SK-N-SH (cell line): ENCODE measurements at regions not wholly inside any gene's neighbourhood (a gene's known extent, or its start where the extent isn't known, plus 50 kb on each side); places are given as distances from the start of the nearest gene placed in this dataset.

Experiments used
- CTCF ChIA-PET: fragments of 300-600, 350-600 bp; formaldehyde crosslinking; extraction: SDS; loops from one replicate; lab custom pipeline; 2021; lab: Yijun Ruan, JAX
- POLR2A ChIA-PET: fragments of 350-600 bp; sonication (Branson Sonifier 250); formaldehyde crosslinking; extraction: SDS; loops from one replicate; lab custom pipeline; 2020; ENCODE audit warnings: antibody characterized with exemption, inconsistent platforms; lab: Yijun Ruan, JAX
- DNase-seq: peaks from one replicate; pipeline ENCODE4 v3.0.0; 2012
- H2AFZ ChIP-seq: fragments of 200-600 bp; sonication (generic); 2 replicates; pipeline ENCODE4 v1.8.1; 2016; ENCODE audit warnings: antibody characterized with exemption, mild to moderate bottlenecking, low read depth
- H3F3A ChIP-seq: fragments of 200-600 bp; sonication (generic); replicated peaks from 2 replicates; pipeline ENCODE3; 2016; ENCODE audit warnings: antibody characterized with exemption, mild to moderate bottlenecking; ENCODE audit not compliant: insufficient read depth
- H3K27ac ChIP-seq, 2 experiments: fragments of 200-500 bp in 1 of 2; fragments of 200-600 bp in 1 of 2; sonication (Bioruptor generic) in 1 of 2; sonication (generic), shearing (Covaris generic) in 1 of 2; 2 replicates each; pipeline versions ENCODE4 v1.5.1 to v1.6.1; 2014 to 2016; ENCODE audit warnings: low read depth in 2 of 2, inconsistent platforms in 1 of 2, low read length in 1 of 2, mild to moderate bottlenecking in 1 of 2, mixed read lengths in 1 of 2
- H3K27me3 ChIP-seq: fragments of 200-600 bp; sonication (generic), shearing (Covaris generic); 2 replicates; pipeline ENCODE4 v1.6.1; 2016; ENCODE audit warnings: mixed run types; ENCODE audit not compliant: insufficient read depth
- H3K36me3 ChIP-seq, 2 experiments: fragments of 200-500 bp in 1 of 2; fragments of 200-600 bp in 1 of 2; sonication (Bioruptor generic) in 1 of 2; sonication (generic) in 1 of 2; replicated peaks in 1 of 2; 2 replicates each; pipeline versions ENCODE3 to v1.5.1; 2014 to 2016; ENCODE audit warnings: low read length in 1 of 2, mild to moderate bottlenecking in 1 of 2; ENCODE audit not compliant: insufficient read depth in 2 of 2, control insufficient read depth in 1 of 2
- H3K4me1 ChIP-seq, 2 experiments: fragments of 200-500 bp in 1 of 2; fragments of 200-600 bp in 1 of 2; sonication (Bioruptor generic) in 1 of 2; sonication (generic), shearing (Covaris generic) in 1 of 2; 2 replicates each; pipeline versions ENCODE4 v1.5.1 to v1.6.1; 2014 to 2016; ENCODE audit warnings: low read depth in 1 of 2, low read length in 1 of 2, mixed run types in 1 of 2; ENCODE audit not compliant: insufficient read depth in 2 of 2, control insufficient read depth in 1 of 2
- H3K4me2 ChIP-seq: fragments of 200-600 bp; sonication (generic), shearing (Covaris generic); 2 replicates; pipeline ENCODE4 v1.6.1; 2017; ENCODE audit warnings: mixed run types
- H3K4me3 ChIP-seq, 2 experiments: fragments of 200-500 bp in 1 of 2; fragments of 200-600 bp in 1 of 2; sonication (Bioruptor generic) in 1 of 2; sonication (generic), shearing (Covaris generic) in 1 of 2; 2 replicates each; pipeline versions ENCODE4 v1.5.1 to v1.8.1; 2014 to 2016; ENCODE audit warnings: low read depth in 2 of 2, inconsistent platforms in 1 of 2, low read length in 1 of 2, mild to moderate bottlenecking in 1 of 2, mixed read lengths in 1 of 2, moderate library complexity in 1 of 2
- H3K79me2 ChIP-seq: fragments of 200-600 bp; sonication (generic); 2 replicates; pipeline ENCODE4 v1.8.1; 2017; ENCODE audit warnings: mild to moderate bottlenecking; ENCODE audit not compliant: insufficient read depth
- H3K9ac ChIP-seq: fragments of 200-600 bp; sonication (generic); 2 replicates; pipeline ENCODE4 v1.6.1; 2017; ENCODE audit warnings: mixed run types
- H3K9me2 ChIP-seq: fragments of 200-600 bp; sonication (generic); 2 replicates; pipeline ENCODE4 v1.6.1; 2017; ENCODE audit warnings: mixed run types
- H3K9me3 ChIP-seq: fragments of 200-600 bp; sonication (generic); 2 replicates; pipeline ENCODE4 v1.6.1; 2017; ENCODE audit warnings: mixed run types, mild to moderate bottlenecking, moderate library complexity
- H4K20me1 ChIP-seq: fragments of 200-600 bp; sonication (generic); 2 replicates; pipeline ENCODE4 v1.6.1; 2017; ENCODE audit warnings: mild to moderate bottlenecking, mixed run types; ENCODE audit not compliant: insufficient read depth
- CHD2 ChIP-seq: fragments of 150-350 bp; IDR thresholded peaks from 2 replicates; pipeline ENCODE4 v1.6.1; 2018; ENCODE audit warnings: low read length; ENCODE audit not compliant: partially characterized antibody
- ELF1 ChIP-seq: IDR thresholded peaks from 2 replicates; pipeline ENCODE4 v1.4.0; 2012
- EZH2phosphoT487 ChIP-seq: fragments of 200-600 bp; sonication (generic); IDR thresholded peaks from 2 replicates; pipeline ENCODE4 v1.6.1; 2017; ENCODE audit warnings: low read depth, mixed run types, mild to moderate bottlenecking, antibody characterized with exemption, moderate library complexity, borderline replicate concordance
- FOXJ3 ChIP-seq: sonication (generic); formaldehyde crosslinking; IDR thresholded peaks from 2 replicates; pipeline ENCODE4 v1.5.1; 2020; ENCODE audit warnings: mild to moderate bottlenecking, missing genetic modification reagents
- FOXM1 ChIP-seq: IDR thresholded peaks from 2 replicates; pipeline ENCODE4 v1.4.0; 2012; ENCODE audit warnings: low read depth, mild to moderate bottlenecking
- GATA2 ChIP-seq: sonication (generic); formaldehyde crosslinking; IDR thresholded peaks from 2 replicates; pipeline ENCODE4 v1.5.0; 2020; ENCODE audit warnings: mild to moderate bottlenecking, missing genetic modification reagents
- JUND ChIP-seq: IDR thresholded peaks from 2 replicates; pipeline ENCODE4 v1.4.0; 2012
- MEF2A ChIP-seq: IDR thresholded peaks from 2 replicates; pipeline ENCODE4 v1.4.0; 2012; ENCODE audit warnings: low read depth, borderline replicate concordance
- MXI1 ChIP-seq: IDR thresholded peaks from 2 replicates; pipeline ENCODE4 v1.6.1; 2012; ENCODE audit warnings: mild to moderate bottlenecking, low read depth, low read length, improper control_type of control experiment
- NFIC ChIP-seq: IDR thresholded peaks from 2 replicates; pipeline ENCODE4 v1.4.0; 2012; ENCODE audit warnings: borderline replicate concordance
- RAD21 ChIP-seq: IDR thresholded peaks from 2 replicates; pipeline ENCODE4 v1.6.1; 2012; ENCODE audit warnings: mild to moderate bottlenecking, low read length
- RCOR1 ChIP-seq: fragments of 150-350 bp; IDR thresholded peaks from 2 replicates; pipeline ENCODE4 v1.6.1; 2017; ENCODE audit warnings: antibody characterized with exemption, low read length
- RFX5 ChIP-seq: IDR thresholded peaks from 2 replicates; pipeline ENCODE4 v1.6.1; 2012; ENCODE audit warnings: mild to moderate bottlenecking, improper control_type of control experiment, low read length
- SMC3 ChIP-seq: IDR thresholded peaks from 2 replicates; pipeline ENCODE4 v1.6.1; 2012; ENCODE audit warnings: low read depth, low read length, improper control_type of control experiment
- TAF1 ChIP-seq: IDR thresholded peaks from 2 replicates; pipeline ENCODE4 v1.6.1; 2012; ENCODE audit warnings: low read depth, mild to moderate bottlenecking, low read length, moderate library complexity, borderline replicate concordance
- TCF12 ChIP-seq: IDR thresholded peaks from 2 replicates; pipeline ENCODE4 v1.4.0; 2012
- TEAD4 ChIP-seq: IDR thresholded peaks from 2 replicates; pipeline ENCODE4 v1.4.0; 2012; ENCODE audit warnings: mild to moderate bottlenecking, borderline replicate concordance; ENCODE audit not compliant: insufficient read depth
- YY1 ChIP-seq: IDR thresholded peaks from 2 replicates; pipeline ENCODE4 v1.4.0; 2012; ENCODE audit warnings: low read depth, mild to moderate bottlenecking
- WGBS: methylation state at CpG from one replicate; pipeline ENCODE4 v1.1.6; 2017; ENCODE audit warnings: low lambda C conversion rate; 5-methylcytosine and 5-hydroxymethylcytosine counted together
- TF ChIP-seq, protein P1 (sequence below): fragments of 150-350 bp; IDR thresholded peaks from 2 replicates; pipeline ENCODE4 v1.6.1; 2017; ENCODE audit warnings: antibody characterized with exemption, low read length, low read depth, borderline replicate concordance
- TF ChIP-seq, protein P2 (sequence below): fragments of 200-600 bp; sonication (generic); IDR thresholded peaks from 2 replicates; pipeline ENCODE4 v1.6.1; 2017; ENCODE audit warnings: antibody characterized with exemption, mild to moderate bottlenecking, moderate library complexity
- TF ChIP-seq, protein P3 (sequence below): IDR thresholded peaks from 2 replicates; pipeline ENCODE4; 2012
- TF ChIP-seq, protein P4 (sequence below): IDR thresholded peaks from 2 replicates; pipeline ENCODE4 v1.4.0; 2012; ENCODE audit warnings: low read depth

GRCh38 chr18:30134020-30134419, 908.5 kb downstream of the DSC3 start:
- Histone ChIP-seq H3K4me3 (no peak overlapping the region), H4K20me1 (no peaks in the 10 kb centered on the region), H3K27me3 (no peaks in the 10 kb centered on the region), H3F3A (no peaks in the 10 kb centered on the region), H3K79me2 (no peaks in the 10 kb centered on the region), H3K9me2 (no peaks in the 10 kb centered on the region), H3K9me3 (0 out of 2 replicates have a peak, but pooled peaks cover 5% of the 10 kb centered on the region), H3K36me3 (no peaks in the 10 kb centered on the region), H3K4me2 (no peak overlapping the region), H3K9ac (no peak overlapping the region), H3K27ac (no peak overlapping the region), H3K4me1 (no peaks in the 10 kb centered on the region), H2AFZ (no peak overlapping the region)
- 45% methylated on average over 2 of the region's 2 CpGs for WGBS
- no peak for TF ChIP-seq YY1
- TF ChIP-seq NFIC: no peak
- TF ChIP-seq RFX5: no peak
- TF ChIP-seq, protein P1, sequence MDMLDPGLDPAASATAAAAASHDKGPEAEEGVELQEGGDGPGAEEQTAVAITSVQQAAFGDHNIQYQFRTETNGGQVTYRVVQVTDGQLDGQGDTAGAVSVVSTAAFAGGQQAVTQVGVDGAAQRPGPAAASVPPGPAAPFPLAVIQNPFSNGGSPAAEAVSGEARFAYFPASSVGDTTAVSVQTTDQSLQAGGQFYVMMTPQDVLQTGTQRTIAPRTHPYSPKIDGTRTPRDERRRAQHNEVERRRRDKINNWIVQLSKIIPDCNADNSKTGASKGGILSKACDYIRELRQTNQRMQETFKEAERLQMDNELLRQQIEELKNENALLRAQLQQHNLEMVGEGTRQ: no peak
- TF ChIP-seq, protein P2, sequence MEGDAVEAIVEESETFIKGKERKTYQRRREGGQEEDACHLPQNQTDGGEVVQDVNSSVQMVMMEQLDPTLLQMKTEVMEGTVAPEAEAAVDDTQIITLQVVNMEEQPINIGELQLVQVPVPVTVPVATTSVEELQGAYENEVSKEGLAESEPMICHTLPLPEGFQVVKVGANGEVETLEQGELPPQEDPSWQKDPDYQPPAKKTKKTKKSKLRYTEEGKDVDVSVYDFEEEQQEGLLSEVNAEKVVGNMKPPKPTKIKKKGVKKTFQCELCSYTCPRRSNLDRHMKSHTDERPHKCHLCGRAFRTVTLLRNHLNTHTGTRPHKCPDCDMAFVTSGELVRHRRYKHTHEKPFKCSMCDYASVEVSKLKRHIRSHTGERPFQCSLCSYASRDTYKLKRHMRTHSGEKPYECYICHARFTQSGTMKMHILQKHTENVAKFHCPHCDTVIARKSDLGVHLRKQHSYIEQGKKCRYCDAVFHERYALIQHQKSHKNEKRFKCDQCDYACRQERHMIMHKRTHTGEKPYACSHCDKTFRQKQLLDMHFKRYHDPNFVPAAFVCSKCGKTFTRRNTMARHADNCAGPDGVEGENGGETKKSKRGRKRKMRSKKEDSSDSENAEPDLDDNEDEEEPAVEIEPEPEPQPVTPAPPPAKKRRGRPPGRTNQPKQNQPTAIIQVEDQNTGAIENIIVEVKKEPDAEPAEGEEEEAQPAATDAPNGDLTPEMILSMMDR: no peak
- TF ChIP-seq, protein P3, sequence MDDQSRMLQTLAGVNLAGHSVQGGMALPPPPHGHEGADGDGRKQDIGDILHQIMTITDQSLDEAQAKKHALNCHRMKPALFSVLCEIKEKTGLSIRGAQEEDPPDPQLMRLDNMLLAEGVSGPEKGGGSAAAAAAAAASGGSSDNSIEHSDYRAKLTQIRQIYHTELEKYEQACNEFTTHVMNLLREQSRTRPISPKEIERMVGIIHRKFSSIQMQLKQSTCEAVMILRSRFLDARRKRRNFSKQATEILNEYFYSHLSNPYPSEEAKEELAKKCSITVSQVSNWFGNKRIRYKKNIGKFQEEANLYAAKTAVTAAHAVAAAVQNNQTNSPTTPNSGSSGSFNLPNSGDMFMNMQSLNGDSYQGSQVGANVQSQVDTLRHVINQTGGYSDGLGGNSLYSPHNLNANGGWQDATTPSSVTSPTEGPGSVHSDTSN: no peak
- no peak for TF ChIP-seq TCF12
- no peak for TF ChIP-seq TEAD4
- no peak for TF ChIP-seq EZH2phosphoT487
- no peak for TF ChIP-seq MXI1
- TF ChIP-seq ELF1: no peak
- TF ChIP-seq TAF1: no peak
- no peak for TF ChIP-seq FOXM1
- no peak for TF ChIP-seq FOXJ3 (CRISPR knock-in tag)
- TF ChIP-seq, protein P4, sequence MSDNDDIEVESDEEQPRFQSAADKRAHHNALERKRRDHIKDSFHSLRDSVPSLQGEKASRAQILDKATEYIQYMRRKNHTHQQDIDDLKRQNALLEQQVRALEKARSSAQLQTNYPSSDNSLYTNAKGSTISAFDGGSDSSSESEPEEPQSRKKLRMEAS: no peak
- ChIA-PET CTCF (no interaction called here), POLR2A (no interaction called here)
- no peak for DNase-seq

- Histone ChIP-seq H3F3A (no peaks in the 10 kb centered on the region), H3K9me2 (no peaks in the 10 kb centered on the region), H4K20me1 (no peaks in the 10 kb centered on the region), H3K36me3 (no peaks in the 10 kb centered on the region), H3K4me2 (no peak overlapping the region), H3K9me3 (0 out of 2 replicates have a peak, but pooled peaks cover 5% of the 10 kb centered on the region), H3K4me3 (no peak overlapping the region)
- 70% methylated on average over 1 of the region's 1 CpG for WGBS
- CTCF ChIA-PET: no interaction called here
- DNase-seq: no peak
- TF ChIP-seq TEAD4 (no peak), SMC3 (no peak), MXI1 (no peak), ELF1 (no peak), EZH2phosphoT487 (no peak), NFIC (no peak), MEF2A (no peak), CHD2 (no peak), RCOR1 (no peak), GATA2 (CRISPR knock-in tag) (no peak), JUND (no peak), TCF12 (no peak), RAD21 (no peak)
- TF ChIP-seq, protein P1: no peak
- TF ChIP-seq, protein P4: no peak
- TF ChIP-seq, all 33 proteins: peak for 0
- H3K27ac ChIP-seq: no peak overlapping the region
- no peaks in the 10 kb centered on the region for H3K27me3 ChIP-seq
- POLR2A ChIA-PET: no interaction called here
- H3K9ac ChIP-seq: no peak overlapping the region
- H2AFZ ChIP-seq: no peak overlapping the region
- H3K4me1 ChIP-seq: no peaks in the 10 kb centered on the region
- no peaks in the 10 kb centered on the region for H3K79me2 ChIP-seq
Measured at GRCh38 chr18:30132959-30133358, 909.6 kb downstream of the DSC3 start.
